ENCODE measurements at regions not wholly inside any gene's neighbourhood (a gene's known extent, or its start where the extent isn't known, plus 50 kb on each side); places are given as distances from the start of the nearest gene placed in this dataset.
"Not testable (repeated sequence)": the region's sequence is repeated elsewhere in the genome, so short reads cannot be mapped to it uniquely, and the experiment has no call there.

DNA sequence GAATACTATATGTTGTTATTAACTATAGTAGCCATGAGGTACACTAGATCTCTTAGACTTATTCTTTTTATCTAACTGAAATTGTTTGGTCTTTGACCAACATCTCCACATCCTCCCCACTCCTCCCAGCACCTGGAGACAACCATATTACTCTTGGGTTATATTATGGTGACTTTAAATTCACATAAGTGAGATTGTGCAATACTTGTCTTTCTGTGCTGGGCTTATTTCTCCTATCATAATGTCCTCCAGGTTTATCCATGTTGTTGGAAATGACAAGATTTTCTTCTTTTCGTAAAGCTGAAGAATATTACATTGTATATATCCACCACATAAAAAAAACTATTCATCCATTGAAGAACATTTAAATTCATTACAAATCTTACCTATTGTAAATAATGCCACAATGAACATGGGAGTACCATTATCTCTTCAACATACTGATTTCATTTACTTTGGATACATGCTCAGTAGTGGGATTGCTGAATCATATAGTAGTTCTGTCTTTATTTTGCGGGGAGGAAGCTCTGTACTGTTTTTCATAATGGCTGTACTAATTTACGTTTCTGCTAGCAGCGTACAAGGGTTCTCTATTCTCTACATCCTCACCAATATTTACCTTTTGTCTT is 159.2 kb upstream of the SCN7A start:
- Histone ChIP-seq H3K9me3 (no peaks in the 10 kb centered on the region), H3K4me1 (no peaks in the 10 kb centered on the region), H3K27ac (no peak overlapping the region), H3K27me3 (no peaks in the 10 kb centered on the region), H3K4me3 (replicated peaks in 1 of 3) (no peak overlapping the region), H3K36me3 (no peaks in the 10 kb centered on the region)
- TF ChIP-seq CTCF (IDR thresholded peaks at IDR 0.05) (no peak), POLR2A (IDR thresholded peaks at IDR 0.05) (no peak)
- 73 to 86% methylated on average over 4 of the region's 4 CpGs for WGBS, 2 donors
- DNase-seq: no peak
- intact Hi-C loops (cut with DNase I): no loop called here

DNA sequence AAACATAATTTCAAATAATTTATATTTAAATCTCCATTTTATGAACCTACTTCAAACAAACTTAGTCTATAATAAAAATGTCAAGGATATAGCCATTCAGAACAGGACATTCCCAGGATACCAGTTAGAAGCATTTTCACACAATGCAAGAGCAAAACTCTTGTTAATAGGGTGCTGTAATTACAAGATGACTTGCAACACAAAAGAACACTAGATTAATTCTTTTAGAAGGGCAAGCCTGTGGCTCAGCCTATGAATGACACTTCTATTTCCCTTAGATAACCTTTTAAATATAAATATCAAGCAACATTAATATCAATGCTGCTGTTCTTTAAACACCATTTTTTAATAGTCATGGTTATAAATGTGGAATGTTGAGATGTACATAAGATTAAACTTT is 157.9 kb upstream of the SCN7A start:
- TF ChIP-seq POLR2A (IDR thresholded peaks at IDR 0.05) (no peak), CTCF (IDR thresholded peaks at IDR 0.05) (no peak)
- Histone ChIP-seq H3K27ac (no peak overlapping the region), H3K4me3 (replicated peaks in 1 of 3) (no peak overlapping the region), H3K36me3 (no peaks in the 10 kb centered on the region), H3K4me1 (no peaks in the 10 kb centered on the region), H3K9me3 (no peaks in the 10 kb centered on the region), H3K27me3 (no peaks in the 10 kb centered on the region)
- intact Hi-C loops (cut with DNase I): no loop called here
- no peak for DNase-seq

DNA sequence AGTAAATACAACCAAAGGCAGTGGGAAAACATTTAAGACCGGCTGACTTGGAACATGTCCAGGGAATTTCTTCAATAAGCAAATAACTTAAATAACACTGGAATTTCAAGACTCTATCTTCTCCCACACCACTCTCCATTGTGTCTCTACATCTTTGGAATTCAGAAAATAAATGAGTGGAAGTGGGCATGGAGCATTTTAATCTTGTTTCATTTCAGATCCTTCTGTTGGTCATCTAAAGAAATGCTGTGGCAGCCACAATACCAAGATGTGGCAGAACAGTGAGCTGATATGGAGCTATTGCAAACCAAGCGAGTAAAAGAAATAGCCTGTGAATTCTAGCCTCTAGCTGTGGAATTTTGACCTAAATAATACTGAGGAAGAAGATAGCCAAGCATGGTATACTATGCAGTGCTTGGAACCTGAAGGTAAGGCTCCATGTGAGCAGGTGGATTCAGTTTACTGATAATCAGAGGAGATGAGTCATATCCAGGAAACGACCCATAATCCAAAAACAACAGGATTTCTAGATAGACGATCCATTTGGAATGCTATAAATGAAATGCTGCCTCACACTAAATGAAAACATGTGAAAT is 157.1 kb upstream of the SCN7A start:
- H3K4me3 ChIP-seq (replicated peaks in 1 of 3): no peak overlapping the region
- TF ChIP-seq POLR2A (IDR thresholded peaks at IDR 0.05): no peak
- H3K36me3 ChIP-seq: no peaks in the 10 kb centered on the region
- H3K27me3 ChIP-seq: no peaks in the 10 kb centered on the region
- no peak overlapping the region for H3K27ac ChIP-seq
- no peak for DNase-seq
- intact Hi-C loops (cut with DNase I): no loop called here
- H3K9me3 ChIP-seq: no peaks in the 10 kb centered on the region
- 38 to 41% methylated on average over 4 of the region's 4 CpGs for WGBS, 2 donors
- no peaks in the 10 kb centered on the region for H3K4me1 ChIP-seq

GRCh38 chr2:166647935-166648334 is 153.9 kb upstream of the SCN7A start:
- intact Hi-C loops (cut with DNase I): no loop called here
- no peak for TF ChIP-seq CTCF (IDR thresholded peaks at IDR 0.05)
- no peak for TF ChIP-seq POLR2A (IDR thresholded peaks at IDR 0.05)
- no peak overlapping the region for H3K27ac ChIP-seq
- no peak overlapping the region for H3K4me3 ChIP-seq (replicated peaks in 1 of 3)
- 96 to 98% methylated on average over 2 of the region's 2 CpGs for WGBS, 2 donors
- H3K4me1 ChIP-seq: no peaks in the 10 kb centered on the region
- no peaks in the 10 kb centered on the region for H3K27me3 ChIP-seq
- no peaks in the 10 kb centered on the region for H3K9me3 ChIP-seq
- no peaks in the 10 kb centered on the region for H3K36me3 ChIP-seq
- DNase-seq: no peak

DNA sequence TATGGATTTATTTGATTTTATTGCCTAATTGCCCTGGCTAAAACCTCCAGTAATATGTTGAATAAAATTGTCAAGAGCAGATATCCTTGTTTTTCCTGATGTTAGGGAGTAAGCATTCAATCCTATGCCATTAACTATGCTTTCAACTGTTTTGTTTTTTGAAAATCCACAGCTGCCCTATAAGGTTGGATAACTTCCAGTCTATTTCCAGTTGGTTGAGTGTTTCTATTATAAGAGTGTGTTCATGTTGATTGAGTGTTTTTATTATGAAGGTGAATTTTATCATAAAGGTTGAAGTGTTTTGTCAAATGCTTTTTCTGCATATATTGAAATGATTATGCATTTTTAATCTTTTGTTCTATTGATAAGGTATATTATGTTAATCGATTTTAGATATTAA is 149.9 kb upstream of the SCN7A start:
- Histone ChIP-seq H3K27me3 (no peaks in the 10 kb centered on the region), H3K36me3 (no peaks in the 10 kb centered on the region), H3K4me1 (no peaks in the 10 kb centered on the region), H3K9me3 (no peaks in the 10 kb centered on the region), H3K4me3 (replicated peaks in 1 of 3) (no peak overlapping the region), H3K27ac (no peak overlapping the region)
- 87 to 89% methylated on average over 1 of the region's 1 CpG for WGBS, 2 donors
- no peak for DNase-seq
- intact Hi-C loops (cut with DNase I): no loop called here
- TF ChIP-seq POLR2A (IDR thresholded peaks at IDR 0.05) (no peak), CTCF (IDR thresholded peaks at IDR 0.05) (no peak)

DNA sequence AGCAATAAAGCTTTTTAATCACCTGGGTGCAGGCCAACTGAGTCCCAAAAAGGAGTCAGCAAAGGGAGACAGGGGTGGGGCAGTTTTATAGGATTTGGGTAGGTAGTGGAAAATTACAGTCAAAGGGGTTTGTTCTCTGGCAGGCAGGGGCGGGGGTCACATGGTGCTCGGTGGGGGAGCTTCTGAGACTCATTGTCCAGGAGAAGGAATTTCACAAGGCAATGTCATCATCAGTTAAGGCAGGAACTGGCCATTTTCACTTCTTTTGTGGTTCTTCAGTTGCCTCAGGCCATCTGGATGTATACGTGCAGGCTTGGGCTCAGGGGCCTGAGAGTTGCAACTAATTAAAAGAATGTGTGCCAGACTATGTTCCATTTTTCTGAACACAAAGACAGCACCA is 147.5 kb upstream of the SCN7A start:
- H3K36me3 ChIP-seq; H3K4me1 ChIP-seq; H3K9me3 ChIP-seq; DNase-seq; H3K27me3 ChIP-seq; H3K4me3 ChIP-seq (replicated peaks in 1 of 3); H3K27ac ChIP-seq; intact Hi-C loops (cut with DNase I): not testable (repeated sequence)
- 87 to 90% methylated on average over 3 of the region's 3 CpGs for WGBS, 2 donors
